ENCODE measurements at regions not wholly inside any gene's neighbourhood (a gene's known extent, or its start where the extent isn't known, plus 50 kb on each side); places are given as distances from the start of the nearest gene placed in this dataset.

GRCh38 chr3:168362156-168362555, 266.4 kb upstream of the GOLIM4 start:
- TF ChIP-seq CTCF (IDR thresholded peaks at IDR 0.05) (no peak), KAT7 (CRISPR knock-in tag; IDR thresholded peaks at IDR 0.05; ENCODE audit: borderline replicate concordance) (no peak), GABPB1 (CRISPR knock-in tag; IDR thresholded peaks at IDR 0.05) (no peak), USF2 (CRISPR knock-in tag; IDR thresholded peaks at IDR 0.05) (no peak), MAX (CRISPR knock-in tag; IDR thresholded peaks at IDR 0.05) (no peak), ELF4 (CRISPR knock-in tag; IDR thresholded peaks at IDR 0.05; ENCODE audit: low read depth) (no peak), HMGA2 (CRISPR knock-in tag; IDR thresholded peaks at IDR 0.05) (no peak), CREB1 (CRISPR knock-in tag; IDR thresholded peaks at IDR 0.05) (no peak), IRF2 (CRISPR knock-in tag; IDR thresholded peaks at IDR 0.05; ENCODE audit: borderline replicate concordance, low read depth) (no peak), TEAD4 (CRISPR knock-in tag; IDR thresholded peaks at IDR 0.05) (no peak), FOXJ3 (CRISPR knock-in tag; IDR thresholded peaks at IDR 0.05; ENCODE audit: borderline replicate concordance) (no peak), ZNF512 (CRISPR knock-in tag; IDR thresholded peaks at IDR 0.05; ENCODE audit: borderline replicate concordance) (no peak), CREM (CRISPR knock-in tag; IDR thresholded peaks at IDR 0.05) (no peak)
